Breast epithelium (tissue), 3 donors: ENCODE measurements at regions not wholly inside any gene's neighbourhood (a gene's known extent, or its start where the extent isn't known, plus 50 kb on each side); places are given as distances from the start of the nearest gene placed in this dataset.

Experiments used
- CTCF ChIP-seq, 3 donors: fragments of 450-650 bp; IDR thresholded peaks; one replicate each; pipeline ENCODE4 v1.5.1; 2016 to 2017; ENCODE audit warnings: antibody characterized with exemption in 3 of 3, mild to moderate bottlenecking in 3 of 3, moderate library complexity in 3 of 3
- POLR2A ChIP-seq: fragments of 450-650 bp; IDR thresholded peaks from one replicate; pipeline ENCODE4 v1.6.1; 2016; ENCODE audit warnings: antibody characterized with exemption, mild to moderate bottlenecking, moderate library complexity
- POLR2AphosphoS5 ChIP-seq, 3 donors: sonication (generic); formaldehyde crosslinking; IDR thresholded peaks; one replicate each; pipeline ENCODE4 v1.6.1; 2017; ENCODE audit warnings: antibody characterized with exemption in 3 of 3

GRCh38 chr13:54424344-54424743, 1395.7 kb downstream of the OLFM4 start:
- TF ChIP-seq POLR2A (no peak), POLR2AphosphoS5 (IDR thresholded peaks at IDR 0.05) (no peak), CTCF (IDR thresholded peaks at IDR 0.05) (no peak)
